ENCODE measurements at regions not wholly inside any gene's neighbourhood (a gene's known extent, or its start where the extent isn't known, plus 50 kb on each side); places are given as distances from the start of the nearest gene placed in this dataset.

- Histone ChIP-seq H3K27ac (no peak overlapping the region), H3K9me3 (no peaks in the 10 kb centered on the region), H3K4me3 (no peak overlapping the region), H3K27me3 (no peaks in the 10 kb centered on the region), H3K4me1 (peaks cover 0 to 9% (median 3%) of the 10 kb centered on the region in 4 donors), H3K36me3 (no peaks in the 10 kb centered on the region)
- TF ChIP-seq CTCF (IDR thresholded peaks at IDR 0.05) (no peak), POLR2AphosphoS5 (IDR thresholded peaks at IDR 0.05) (no peak), POLR2A (IDR thresholded peaks at IDR 0.05) (no peak), EP300 (IDR thresholded peaks at IDR 0.05) (no peak)
- DNase-seq (no peak), ATAC-seq (ENCODE audit: low FRiP score in 2 of 2) (no peak)
- WGBS, 2 donors, result 94 to 98% methylated on average over 6 of the region's 6 CpGs
Observed at GRCh38 chr1:182274618-182275017, 117.0 kb downstream of the GLUL start.

GRCh38 chr1:182270731-182271130, 120.9 kb downstream of the GLUL start:
- H3K4me1 ChIP-seq, result no peaks in the 10 kb centered on the region
- H3K36me3 ChIP-seq, result no peaks in the 10 kb centered on the region
- TF ChIP-seq POLR2AphosphoS5 (IDR thresholded peaks at IDR 0.05) (no peak), CTCF (IDR thresholded peaks at IDR 0.05) (no peak)
- 88 to 92% methylated on average over 1 of the region's 1 CpG for WGBS, 2 donors
- H3K9me3 ChIP-seq, result no peaks in the 10 kb centered on the region
- H3K27ac ChIP-seq, result no peak overlapping the region
- DNase-seq, result no peak
- H3K27me3 ChIP-seq, result no peaks in the 10 kb centered on the region
- no peak overlapping the region for H3K4me3 ChIP-seq
- no peak for ATAC-seq (ENCODE audit: low FRiP score in 2 of 2)

GRCh38 chr1:182269097-182269496, 122.5 kb downstream of the GLUL start:
- no peaks in the 10 kb centered on the region for H3K9me3 ChIP-seq
- H3K36me3 ChIP-seq, result no peaks in the 10 kb centered on the region
- no peaks in the 10 kb centered on the region for H3K27me3 ChIP-seq
- TF ChIP-seq POLR2A (IDR thresholded peaks at IDR 0.05) (no peak), POLR2AphosphoS5 (IDR thresholded peaks at IDR 0.05) (no peak)
- DNase-seq (no peak), ATAC-seq (ENCODE audit: low FRiP score in 2 of 2) (no peak)
- H3K27ac ChIP-seq, result no peak overlapping the region
- H3K4me1 ChIP-seq, result no peaks in the 10 kb centered on the region
- H3K4me3 ChIP-seq, result no peak overlapping the region
- WGBS, 2 donors, result 90 to 94% methylated on average over 3 of the region's 3 CpGs

GRCh38 chr1:182268669-182269068, 122.9 kb downstream of the GLUL start:
- 67 to 85% methylated on average over 1 of the region's 1 CpG for WGBS, 2 donors
- no peak for TF ChIP-seq EP300 (IDR thresholded peaks at IDR 0.05)
- no peak for TF ChIP-seq CTCF (IDR thresholded peaks at IDR 0.05)
- no peak for TF ChIP-seq POLR2A (IDR thresholded peaks at IDR 0.05)
- TF ChIP-seq POLR2AphosphoS5 (IDR thresholded peaks at IDR 0.05), result no peak
- DNase-seq, result no peak
- Histone ChIP-seq H3K4me3 (no peak overlapping the region), H3K27me3 (no peaks in the 10 kb centered on the region), H3K4me1 (no peaks in the 10 kb centered on the region), H3K36me3 (no peaks in the 10 kb centered on the region), H3K9me3 (no peaks in the 10 kb centered on the region), H3K27ac (no peak overlapping the region)
- no peak for ATAC-seq (ENCODE audit: low FRiP score in 2 of 2)

GRCh38 chr1:182264185-182264584, 127.4 kb downstream of the GLUL start:
- DNase-seq (no peak), ATAC-seq (ENCODE audit: low FRiP score in 2 of 2) (no peak)
- H3K27me3 ChIP-seq, result no peaks in the 10 kb centered on the region
- TF ChIP-seq EP300 (IDR thresholded peaks at IDR 0.05) (no peak), POLR2A (IDR thresholded peaks at IDR 0.05) (no peak), POLR2AphosphoS5 (IDR thresholded peaks at IDR 0.05) (no peak), CTCF (IDR thresholded peaks at IDR 0.05) (no peak)
- H3K4me1 ChIP-seq, result peaks cover 5 to 11% (median 8%) of the 10 kb centered on the region in 4 donors
- H3K4me3 ChIP-seq, result no peak overlapping the region
- no peak overlapping the region for H3K27ac ChIP-seq
- H3K9me3 ChIP-seq, result no peaks in the 10 kb centered on the region
- WGBS, 2 donors, result 91 to 100% methylated on average over 1 of the region's 1 CpG
- H3K36me3 ChIP-seq, result no peaks in the 10 kb centered on the region

Data from upper lobe of left lung (tissue), 6 donors.